ENCODE measurements at regions not wholly inside any gene's neighbourhood (a gene's known extent, or its start where the extent isn't known, plus 50 kb on each side); places are given as distances from the start of the nearest gene placed in this dataset.

- no peak for ATAC-seq
Observed at GRCh38 chr11:127369356-127369755, 368.8 kb upstream of the KIRREL3 start.

GRCh38 chr11:127362754-127363308 lies 362.3 kb upstream of the KIRREL3 start:
- no peak for ATAC-seq

- ATAC-seq: no peak
Observed at GRCh38 chr11:127358160-127358559, 357.6 kb upstream of the KIRREL3 start.

DNA sequence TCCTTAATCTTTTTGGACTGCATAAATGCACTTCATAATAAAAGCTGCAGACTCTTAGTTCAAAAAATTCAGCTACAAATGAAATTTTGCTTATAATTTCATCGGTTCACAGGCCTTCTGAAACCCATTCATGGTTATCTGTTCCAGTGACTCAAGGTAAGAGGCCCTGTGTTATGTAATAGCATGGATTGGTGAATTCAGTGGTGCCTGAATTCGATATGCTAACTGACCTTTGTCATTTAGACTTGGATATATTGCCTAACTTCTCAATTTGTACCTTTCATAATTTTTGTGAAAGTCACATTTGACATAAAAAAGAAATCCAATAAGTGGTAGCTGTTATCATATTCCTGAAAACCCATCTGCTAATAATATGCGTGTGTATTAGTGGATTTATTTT lies 349.9 kb upstream of the KIRREL3 start:
- ATAC-seq: no peak

DNA sequence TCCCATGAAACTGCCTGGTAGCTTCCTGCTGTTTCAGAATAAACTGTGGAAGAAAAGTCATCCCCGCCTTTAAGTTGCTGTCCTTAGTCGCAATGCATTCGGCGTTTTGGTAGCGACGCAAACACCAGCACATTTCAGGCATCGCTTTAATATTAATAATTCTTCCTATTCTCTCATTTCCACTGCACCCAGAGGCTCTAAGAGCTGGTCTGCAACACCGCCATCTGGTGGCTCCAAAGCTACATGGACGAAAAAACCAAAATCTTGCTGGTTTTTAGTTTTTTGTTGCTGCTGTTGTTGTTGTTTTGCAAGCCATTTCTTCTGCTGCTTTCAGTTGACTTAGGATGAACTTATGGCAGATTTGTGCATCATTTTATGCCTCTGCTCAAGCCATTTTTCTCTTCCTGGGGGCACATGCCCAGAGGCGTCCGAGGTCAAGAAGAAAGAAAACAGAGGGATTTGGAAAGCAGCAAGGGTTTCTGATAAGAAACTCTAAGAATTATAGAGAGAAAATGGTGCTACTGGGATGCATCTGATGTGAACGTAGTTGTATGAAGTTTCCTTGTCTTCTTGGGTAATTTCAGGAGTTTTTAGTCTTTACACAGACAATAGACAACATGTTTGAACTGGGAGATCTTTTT lies 345.4 kb upstream of the KIRREL3 start:
- no peak for ATAC-seq

DNA sequence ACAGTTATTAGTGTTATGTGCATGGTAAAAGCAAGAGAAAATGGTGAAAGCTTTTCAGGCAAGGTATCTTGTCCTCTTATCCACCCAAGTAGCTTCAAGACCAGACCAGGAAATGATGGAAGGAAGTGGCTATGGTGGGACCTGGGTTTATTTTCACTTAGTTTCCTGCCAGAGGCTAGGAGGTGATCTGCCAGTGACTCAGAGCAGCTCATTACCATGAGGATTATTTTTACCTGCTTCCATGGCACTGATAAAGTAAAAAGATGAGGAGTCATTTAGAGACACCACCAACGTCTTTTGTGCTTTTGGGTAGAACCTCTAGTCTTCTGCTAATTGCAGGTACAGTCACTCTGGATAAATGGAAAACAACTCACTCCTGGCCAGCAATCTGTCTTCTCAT lies 339.9 kb upstream of the KIRREL3 start:
- ATAC-seq: no peak

DNA sequence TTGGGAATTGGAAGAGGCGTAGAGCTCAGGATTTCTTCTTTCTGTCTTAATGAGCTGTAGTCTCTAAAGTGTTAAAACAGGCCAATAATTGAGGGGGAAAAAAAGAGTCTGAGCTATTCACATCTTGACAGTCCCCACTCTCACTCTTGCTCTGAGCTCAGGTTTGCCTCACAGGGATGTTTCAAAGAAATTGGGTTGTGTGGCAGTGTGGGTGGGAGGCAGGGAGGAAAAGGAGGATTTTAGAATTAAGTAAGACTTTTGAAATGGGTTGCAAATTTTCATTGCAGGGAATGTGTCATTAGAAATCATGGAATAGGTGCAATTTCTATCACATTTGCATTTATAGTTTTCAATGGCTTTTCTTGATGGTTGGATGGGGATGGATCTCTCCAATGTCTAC lies 338.8 kb upstream of the KIRREL3 start:
- ATAC-seq: no peak

DNA sequence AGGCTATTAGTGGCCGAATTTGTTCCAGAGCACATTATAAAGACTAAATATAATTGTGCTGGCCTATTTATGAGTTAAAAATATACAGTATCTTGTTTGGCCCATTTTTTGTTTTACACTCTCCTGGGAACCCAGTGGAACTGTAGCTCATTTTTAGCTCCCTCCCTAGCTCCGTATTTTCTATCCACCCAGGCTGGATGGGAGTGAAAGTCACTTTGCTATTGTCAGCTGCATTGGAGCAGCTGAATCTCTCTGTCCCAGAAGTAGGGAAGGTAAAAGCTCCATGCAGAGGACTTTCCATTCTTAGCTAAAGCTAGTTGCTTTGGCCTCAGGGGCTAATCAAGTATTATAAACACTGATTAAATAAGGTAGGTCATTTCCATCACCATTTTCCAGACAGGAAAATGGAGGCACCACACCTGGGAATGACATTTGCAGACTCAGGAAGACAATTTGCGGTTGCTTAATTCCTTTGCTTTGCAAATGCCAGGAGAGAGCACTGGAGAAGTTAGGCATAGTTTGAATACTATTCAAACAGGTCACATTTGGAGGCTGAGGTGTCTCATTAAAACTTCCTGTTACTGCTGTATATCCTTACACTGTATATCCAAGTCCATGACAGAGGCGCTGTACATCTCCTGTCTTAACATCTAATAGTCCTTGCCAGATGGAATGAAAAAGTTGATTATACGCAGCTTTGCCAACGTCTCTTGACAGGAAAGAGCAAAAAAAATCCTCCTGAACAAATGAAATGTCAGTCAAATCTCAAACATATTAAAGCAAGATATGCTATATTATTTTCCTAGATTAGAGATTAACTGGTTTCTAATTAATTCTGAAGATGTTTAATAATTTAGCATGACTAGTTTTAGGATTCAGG lies 338.1 kb upstream of the KIRREL3 start:
- no peak for ATAC-seq

DNA sequence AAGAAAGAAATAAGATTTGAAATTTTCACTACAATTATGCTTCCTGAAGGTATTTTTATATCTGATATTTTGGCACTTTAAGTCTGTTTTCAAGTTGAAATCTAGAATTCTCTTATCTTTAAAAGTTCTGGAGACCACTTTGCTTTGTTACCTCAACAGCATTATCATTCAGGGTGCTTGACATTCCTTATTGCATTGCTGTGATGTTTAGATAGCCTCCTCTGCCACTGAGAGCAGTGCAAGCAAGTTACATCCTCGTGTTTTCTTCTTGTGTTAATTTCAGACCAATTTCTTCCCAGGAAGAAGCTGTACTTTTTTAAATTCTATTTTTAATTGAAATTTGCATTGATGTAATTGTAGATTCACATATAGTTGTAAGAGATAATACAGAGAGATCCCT lies 333.9 kb upstream of the KIRREL3 start:
- no peak for ATAC-seq

DNA sequence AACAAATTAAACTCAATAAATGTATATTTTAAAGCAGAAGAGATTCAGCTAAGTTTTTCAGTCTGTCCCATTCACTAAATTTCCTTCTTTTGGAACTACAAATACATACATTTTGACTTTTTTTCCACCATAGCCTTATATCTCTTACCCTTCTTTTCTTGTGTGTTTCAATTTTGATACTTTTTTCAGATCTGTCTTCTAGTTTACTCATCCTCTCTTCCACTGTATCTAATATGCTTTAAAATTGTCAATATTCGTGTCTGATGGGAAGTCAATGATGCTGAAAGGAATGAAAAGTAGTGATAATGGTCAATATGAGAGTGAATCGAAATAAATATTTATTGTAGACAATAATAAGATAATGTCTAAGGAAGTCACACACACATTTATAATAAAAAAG lies 332.3 kb upstream of the KIRREL3 start:
- ATAC-seq: no peak

DNA sequence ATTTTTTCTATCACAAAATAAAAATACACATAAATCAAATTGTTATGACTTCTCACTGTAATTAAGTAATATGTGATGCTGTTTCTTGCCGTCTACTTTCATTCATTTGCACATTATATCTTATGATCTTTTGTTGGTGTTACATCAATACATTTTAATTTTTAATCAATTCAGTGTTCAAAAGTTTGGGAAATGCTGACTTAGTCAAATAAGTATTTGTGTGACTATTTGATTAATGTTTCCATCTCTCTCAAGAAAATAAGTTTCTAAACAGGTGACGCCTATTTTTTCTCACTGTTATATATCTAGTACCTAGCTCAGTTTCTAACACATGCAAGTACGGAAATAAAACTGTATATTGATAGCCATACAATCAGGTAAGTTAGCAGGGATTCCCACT lies 329.5 kb upstream of the KIRREL3 start:
- ATAC-seq: no peak

DNA sequence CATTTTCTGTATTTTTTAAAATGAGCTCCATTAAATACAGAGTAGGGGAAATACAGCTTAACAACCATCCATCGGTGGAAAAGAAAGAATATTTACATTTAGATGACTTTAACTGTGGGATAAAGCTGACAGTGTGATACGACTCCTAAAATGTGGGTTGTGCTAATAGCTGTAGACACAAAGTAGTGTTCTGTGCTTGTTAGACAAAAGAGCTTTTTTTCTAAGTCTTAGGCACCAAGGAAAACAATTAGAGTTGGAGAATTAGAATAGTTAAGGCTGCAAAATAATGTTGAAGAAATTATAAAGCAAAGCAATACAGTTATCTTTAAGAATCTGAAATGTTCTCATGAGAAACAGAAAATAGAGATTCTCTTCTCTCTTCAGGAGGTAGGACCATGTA lies 307.7 kb upstream of the KIRREL3 start:
- ATAC-seq: no peak

- ATAC-seq: no peak
Observed at GRCh38 chr11:127307700-127308099, 307.1 kb upstream of the KIRREL3 start.

GRCh38 chr11:127304634-127305033 lies 304.1 kb upstream of the KIRREL3 start:
- ATAC-seq: no peak

DNA sequence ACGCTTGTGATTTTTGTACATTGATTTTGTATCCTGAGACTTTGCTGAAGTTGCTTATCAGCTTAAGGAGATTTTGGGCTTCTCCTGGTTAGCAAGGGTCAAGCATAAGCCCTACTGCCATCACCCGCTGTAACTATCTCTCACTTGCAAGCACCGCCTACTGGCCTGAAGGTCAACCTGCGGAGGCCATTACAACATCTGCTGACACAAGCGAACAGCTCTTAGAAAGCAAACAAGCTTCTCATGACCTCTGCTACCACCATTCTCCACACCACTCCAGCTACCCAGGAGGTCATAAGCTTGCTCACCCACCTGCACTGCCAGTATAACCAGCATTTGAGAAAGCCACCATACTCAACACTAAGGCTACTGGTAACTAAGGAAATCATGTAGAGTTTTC lies 288.4 kb upstream of the KIRREL3 start:
- no peak for ATAC-seq

DNA sequence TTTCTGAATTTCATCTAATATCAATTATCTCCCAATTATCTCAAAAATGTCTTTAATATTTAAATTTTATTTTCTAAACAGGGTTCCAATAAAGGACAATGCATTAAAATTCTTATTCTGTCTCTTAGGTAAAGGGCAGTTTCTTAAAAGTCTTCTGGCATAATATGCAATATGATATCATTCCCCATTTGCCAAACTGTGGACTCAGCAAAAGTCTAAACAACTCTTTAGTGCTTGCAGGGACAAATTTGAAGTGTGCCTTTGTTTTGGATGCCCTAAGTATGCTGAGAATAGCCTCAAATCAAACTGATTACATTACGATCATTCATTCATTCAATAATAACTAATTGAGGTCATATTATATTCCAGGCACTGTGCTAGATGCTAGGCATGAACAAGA lies 281.0 kb upstream of the KIRREL3 start:
- ATAC-seq: no peak

GRCh38 chr11:127275774-127276173 lies 275.2 kb upstream of the KIRREL3 start:
- ATAC-seq: no peak

DNA sequence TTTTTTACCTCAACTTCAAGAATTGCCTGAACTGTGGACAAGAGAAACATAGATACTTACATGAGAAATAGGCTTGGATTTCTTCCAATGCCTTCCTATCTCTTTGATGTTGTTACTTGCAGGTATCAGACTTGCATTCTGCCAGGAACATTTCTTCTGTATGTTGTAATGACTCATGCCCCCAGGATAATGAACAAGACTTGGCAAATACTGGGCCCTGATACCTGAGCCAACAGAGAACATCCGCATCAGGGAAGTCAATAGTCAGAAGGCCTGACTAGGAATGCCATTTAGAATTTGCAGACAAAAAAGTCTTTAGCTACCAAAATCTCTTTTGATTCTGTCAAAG lies 273.7 kb upstream of the KIRREL3 start:
- ATAC-seq: no peak

- ATAC-seq: no peak
Observed at GRCh38 chr11:127273593-127274327, 273.2 kb upstream of the KIRREL3 start.

DNA sequence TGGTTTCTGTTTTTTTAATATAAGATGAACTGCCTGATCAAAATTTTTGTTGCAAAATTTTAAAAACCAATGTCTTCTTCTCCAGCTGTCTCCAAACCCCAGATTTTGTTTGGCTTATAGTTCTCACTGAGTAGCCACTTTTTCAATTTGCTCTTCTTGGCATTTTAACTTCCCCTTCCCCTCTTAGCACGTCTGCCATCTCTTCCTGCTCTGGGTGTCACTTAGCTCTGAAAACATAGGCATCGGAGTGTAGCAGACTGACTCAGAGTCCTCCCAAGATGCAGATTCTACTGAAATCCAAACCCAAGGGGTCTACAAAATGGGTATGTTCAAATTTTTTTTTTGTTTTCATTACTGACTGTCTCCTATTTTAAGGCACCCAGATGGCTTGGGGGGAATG lies 270.3 kb upstream of the KIRREL3 start:
- no peak for ATAC-seq

DNA sequence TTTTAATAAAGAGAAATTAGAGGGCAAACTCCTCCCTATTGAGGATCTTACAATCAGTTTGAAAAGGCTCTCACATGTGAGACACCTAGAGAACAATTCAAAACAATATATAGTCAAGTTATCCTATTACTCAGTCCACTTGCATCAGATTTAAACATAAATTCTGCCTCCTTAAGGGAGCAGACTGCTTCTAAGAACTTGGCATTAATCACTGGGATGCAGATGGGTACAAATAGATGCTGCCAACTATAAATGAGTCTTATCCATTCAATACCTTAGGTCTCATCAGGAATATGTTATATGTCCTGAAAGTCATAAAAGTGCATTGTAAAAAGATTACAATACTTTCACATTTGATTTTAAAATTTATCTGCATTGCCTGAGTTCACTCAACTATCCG lies 269.3 kb upstream of the KIRREL3 start:
- ATAC-seq: no peak

DNA sequence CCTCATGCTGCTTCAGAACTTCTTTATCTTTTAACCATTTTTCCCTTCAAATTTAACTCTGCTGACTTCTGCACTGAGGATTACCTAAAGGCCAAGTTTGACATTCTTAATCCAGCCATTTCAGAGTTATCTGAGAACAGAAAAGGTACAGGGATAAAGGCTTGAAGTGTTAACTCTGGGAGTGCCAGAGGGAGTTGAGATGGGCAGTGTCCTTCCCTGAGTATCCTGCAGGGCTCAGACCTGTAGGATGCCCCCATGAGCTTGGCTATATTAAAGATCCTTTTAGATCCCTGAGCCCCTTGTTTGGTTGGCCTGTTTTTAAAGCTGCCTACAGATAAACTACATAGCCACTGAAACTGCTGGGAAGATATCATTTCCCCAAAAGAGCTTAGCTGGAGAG lies 268.4 kb upstream of the KIRREL3 start:
- ATAC-seq: no peak

DNA sequence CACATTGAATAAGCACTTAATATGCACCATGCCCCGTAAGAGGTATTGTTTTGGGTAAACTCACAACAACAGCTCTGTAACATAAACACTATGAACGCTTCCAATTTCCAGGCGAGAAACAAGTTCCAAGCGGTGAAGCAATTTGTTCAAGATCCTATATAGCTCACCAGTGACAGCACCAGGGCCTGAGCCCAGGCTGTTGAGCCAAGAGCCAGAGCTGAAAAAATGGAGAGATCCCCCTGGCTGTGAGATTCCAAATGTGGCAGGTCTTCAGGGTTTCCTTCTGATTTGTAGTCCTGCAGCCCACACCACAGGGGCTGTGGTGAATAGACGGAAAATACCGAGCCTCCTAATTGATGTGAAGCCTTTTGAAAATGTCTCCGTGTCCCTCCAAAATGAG lies 268.0 kb upstream of the KIRREL3 start:
- ATAC-seq: no peak

GRCh38 chr11:127259102-127259501 lies 258.5 kb upstream of the KIRREL3 start:
- ATAC-seq: no peak
